H1 (cell line): ENCODE measurements at regions not wholly inside any gene's neighbourhood (a gene's known extent, or its start where the extent isn't known, plus 50 kb on each side); places are given as distances from the start of the nearest gene placed in this dataset.

ENCODE experiments used
- CTCF ChIA-PET: fragments of 300-600 bp; sonication (Branson Sonifier 250); formaldehyde crosslinking; loops from one replicate; lab custom pipeline; 2021; ENCODE audit not compliant: partially characterized antibody; lab: Charles Lee
- POLR2A ChIA-PET: fragments of 300-600 bp; sonication (Branson Sonifier 250); formaldehyde crosslinking; loops from one replicate; lab custom pipeline; 2021; ENCODE audit warnings: inconsistent platforms; ENCODE audit not compliant: partially characterized antibody; lab: Charles Lee
- DNase-seq, 2 experiments: peaks; one replicate each; pipeline versions ENCODE4 v3.0.0 to v3.0.0-alpha.2; 2010 to 2022; ENCODE audit warnings: low spot score in 2 of 2, low read depth in 1 of 2, mixed read lengths in 1 of 2
- FAIRE-seq: peaks from 2 replicates; lab custom pipeline; 2011; peaks lifted over from hg19 to GRCh38; lab: Jason Lieb, UNC
- H2AFZ ChIP-seq: 2 replicates; pipeline ENCODE4 v1.8.1; 2012; ENCODE audit warnings: low read length, inconsistent platforms
- H2AK5ac ChIP-seq: 2 replicates; pipeline ENCODE4 v1.6.1; 2013; ENCODE audit warnings: low read depth, low read length
- H2BK120ac ChIP-seq: replicated peaks from 2 replicates; pipeline ENCODE3; 2013; ENCODE audit warnings: low read depth, low read length, inconsistent platforms
- H2BK12ac ChIP-seq: 2 replicates; pipeline ENCODE4 v1.6.1; 2013; ENCODE audit warnings: low read depth, low read length
- H2BK15ac ChIP-seq: 2 replicates; pipeline ENCODE4 v1.6.1; 2013; ENCODE audit warnings: low read length
- H2BK20ac ChIP-seq: 2 replicates; pipeline ENCODE4 v1.6.1; 2013; ENCODE audit warnings: low read length
- H2BK5ac ChIP-seq: 2 replicates; pipeline ENCODE4 v1.6.1; 2013; ENCODE audit warnings: low read depth, low read length
- H3K14ac ChIP-seq: 2 replicates; pipeline ENCODE4 v1.6.1; 2013; ENCODE audit warnings: inconsistent platforms; ENCODE audit not compliant: insufficient read length
- H3K18ac ChIP-seq: 2 replicates; pipeline ENCODE4 v1.6.1; 2013; ENCODE audit warnings: low read length; ENCODE audit errors: extremely low read depth
- H3K23ac ChIP-seq: 2 replicates; pipeline ENCODE4 v1.6.1; 2013; ENCODE audit warnings: inconsistent platforms; ENCODE audit not compliant: insufficient read length
- H3K23me2 ChIP-seq: 2 replicates; pipeline ENCODE4 v1.6.1; 2013; ENCODE audit warnings: low read depth, low read length
- H3K27ac ChIP-seq: 2 replicates; pipeline ENCODE4 v1.6.1; 2011; ENCODE audit warnings: low read depth, low read length, inconsistent platforms
- H3K27me3 ChIP-seq, 4 experiments: replicated peaks in 1 of 4; 1 replicate in 1 of 4; 2 replicates in 3 of 4; pipeline versions ENCODE4 v1.6.1 to v1.8.1; 2011 to 2013; ENCODE audit warnings: low read length in 3 of 4, mild to moderate bottlenecking in 3 of 4, inconsistent platforms in 2 of 4, mixed read lengths in 2 of 4, moderate library complexity in 1 of 4; ENCODE audit not compliant: control insufficient read depth in 3 of 4, insufficient read depth in 3 of 4; ENCODE audit errors: extremely low read depth in 1 of 4
- H3K36me3 ChIP-seq, 4 experiments: 2 replicates each; pipeline versions ENCODE4 v1.6.1 to v1.8.1; 2011 to 2013; ENCODE audit warnings: mild to moderate bottlenecking in 4 of 4, low read length in 3 of 4, moderate library complexity in 2 of 4, control low read depth in 1 of 4, inconsistent platforms in 1 of 4; ENCODE audit not compliant: insufficient read depth in 4 of 4, control insufficient read depth in 2 of 4
- H3K4ac ChIP-seq: replicated peaks from 2 replicates; pipeline ENCODE3; 2013; ENCODE audit warnings: low read length, low read depth, mixed read lengths, inconsistent platforms; ENCODE audit not compliant: insufficient read length
- H3K4me1 ChIP-seq, 4 experiments: replicated peaks in 1 of 4; 1 replicate in 1 of 4; 2 replicates in 3 of 4; pipeline versions ENCODE4 v1.6.1 to v1.8.1; 2011 to 2013; ENCODE audit warnings: low read length in 3 of 4, inconsistent platforms in 2 of 4, mixed read lengths in 1 of 4; ENCODE audit not compliant: insufficient read depth in 4 of 4, control insufficient read depth in 3 of 4
- H3K4me2 ChIP-seq, 2 experiments: 2 replicates each; pipeline versions ENCODE4 v1.6.1 to v1.8.1; 2011 to 2013; ENCODE audit warnings: low read depth in 2 of 2, low read length in 2 of 2, control low read depth in 1 of 2, inconsistent platforms in 1 of 2, mild to moderate bottlenecking in 1 of 2; ENCODE audit not compliant: insufficient read depth in 1 of 2
- H3K4me3 ChIP-seq, 4 experiments: fragments of 200-600, 300-600 bp in 1 of 4; sonication (generic), shearing (Covaris generic), sonication (Bioruptor Twin) in 1 of 4; 2 replicates each; pipeline versions ENCODE4 v1.5.1 to v1.8.1; 2011 to 2016; ENCODE audit warnings: low read length in 4 of 4, low read depth in 3 of 4, control low read depth in 2 of 4, inconsistent platforms in 2 of 4, mild to moderate bottlenecking in 2 of 4, mixed read lengths in 1 of 4, moderate library complexity in 1 of 4; ENCODE audit not compliant: insufficient read depth in 2 of 4; ENCODE audit errors: extremely low read depth in 1 of 4
- H3K56ac ChIP-seq: replicated peaks from 2 replicates; pipeline ENCODE3; 2013; ENCODE audit warnings: low read depth, mild to moderate bottlenecking, mixed read lengths, low read length, inconsistent platforms; ENCODE audit not compliant: insufficient read length
- H3K79me1 ChIP-seq: 2 replicates; pipeline ENCODE4 v1.6.1; 2013; ENCODE audit warnings: low read depth, low read length, control low read depth
- H3K79me2 ChIP-seq, 2 experiments: 2 replicates each; pipeline versions ENCODE4 v1.6.1 to v1.8.1; 2012 to 2013; ENCODE audit warnings: low read length in 2 of 2, mild to moderate bottlenecking in 2 of 2, inconsistent platforms in 1 of 2; ENCODE audit not compliant: insufficient read depth in 2 of 2, control insufficient read depth in 1 of 2
- H3K9ac ChIP-seq, 4 experiments: replicated peaks in 1 of 4; 1 replicate in 1 of 4; 2 replicates in 3 of 4; pipeline versions ENCODE4 v1.6.1 to v1.8.1; 2011 to 2013; ENCODE audit warnings: low read depth in 3 of 4, low read length in 3 of 4, control low read depth in 2 of 4, mild to moderate bottlenecking in 2 of 4, moderate library complexity in 2 of 4, inconsistent platforms in 1 of 4; ENCODE audit errors: extremely low read depth in 1 of 4
- H3K9me3 ChIP-seq, 2 experiments: 2 replicates each; pipeline versions ENCODE4 v1.6.1 to v1.8.1; 2012 to 2013; ENCODE audit warnings: mild to moderate bottlenecking in 2 of 2, moderate library complexity in 2 of 2, control low read depth in 1 of 2, inconsistent platforms in 1 of 2, low read depth in 1 of 2, low read length in 1 of 2, mixed read lengths in 1 of 2; ENCODE audit not compliant: insufficient read depth in 2 of 2
- H4K20me1 ChIP-seq, 2 experiments: replicated peaks in 1 of 2; 2 replicates each; pipeline versions ENCODE3 to v1.8.1; 2011 to 2013; ENCODE audit warnings: inconsistent platforms in 2 of 2, low read length in 2 of 2, mild to moderate bottlenecking in 1 of 2; ENCODE audit not compliant: insufficient read depth in 2 of 2, control insufficient read depth in 1 of 2
- H4K5ac ChIP-seq: 2 replicates; pipeline ENCODE4 v1.6.1; 2013; ENCODE audit warnings: low read length, low read depth, mixed read lengths, inconsistent platforms; ENCODE audit not compliant: insufficient read length
- H4K8ac ChIP-seq: 2 replicates; pipeline ENCODE4 v1.8.0; 2013; ENCODE audit warnings: mild to moderate bottlenecking, moderate library complexity, low read length, inconsistent platforms; ENCODE audit not compliant: insufficient read depth; ENCODE audit errors: extremely low read depth
- H4K91ac ChIP-seq: replicated peaks from 2 replicates; pipeline ENCODE3; 2013; ENCODE audit warnings: low read length, mixed read lengths, inconsistent platforms; ENCODE audit not compliant: insufficient read length
- ATF3 ChIP-seq: IDR thresholded peaks from 2 replicates; pipeline ENCODE4 v1.6.1; 2011; ENCODE audit warnings: low read depth, mild to moderate bottlenecking, low read length; ENCODE audit not compliant: insufficient read depth
- BRCA1 ChIP-seq: IDR thresholded peaks from 2 replicates; pipeline ENCODE4 v1.6.1; 2012; ENCODE audit warnings: low read depth, low read length, improper control_type of control experiment
- CBX5 ChIP-seq: fragments of 300-800, 300-1000 bp; sonication (generic); IDR thresholded peaks from 2 replicates; pipeline ENCODE4 v1.7.1; 2016; ENCODE audit warnings: antibody characterized with exemption, low read length, low read depth
- CBX8 ChIP-seq: fragments of 300-800, 300-1000 bp; sonication (generic); IDR thresholded peaks from 2 replicates; pipeline ENCODE4 v1.7.1; 2016; ENCODE audit warnings: low read depth, low read length, borderline replicate concordance
- CTBP2 ChIP-seq: IDR thresholded peaks from 2 replicates; pipeline ENCODE4 v1.7.0; 2011; ENCODE audit warnings: borderline replicate concordance, mild to moderate bottlenecking, moderate library complexity, mixed read lengths, low read length; ENCODE audit not compliant: insufficient read depth, insufficient read length
- E2F6 ChIP-seq: IDR thresholded peaks from 2 replicates; pipeline ENCODE4 v1.6.1; 2012; ENCODE audit warnings: inconsistent platforms
- EP300 ChIP-seq, 2 experiments: IDR thresholded peaks; 1 replicate in 1 of 2; 2 replicates in 1 of 2; pipeline ENCODE4 v1.6.1; 2011 to 2012; ENCODE audit warnings: low read depth in 2 of 2, low read length in 2 of 2, mild to moderate bottlenecking in 2 of 2, borderline replicate concordance in 1 of 2, inconsistent platforms in 1 of 2, moderate library complexity in 1 of 2
- GTF2F1 ChIP-seq: IDR thresholded peaks from 2 replicates; pipeline ENCODE4 v1.6.1; 2012; ENCODE audit warnings: low read depth, low read length, improper control_type of control experiment, borderline replicate concordance
- KDM4A ChIP-seq: IDR thresholded peaks from one replicate; pipeline ENCODE4 v1.7.1; 2012; ENCODE audit warnings: low read depth, mild to moderate bottlenecking, moderate library complexity, low read length, inconsistent platforms; ENCODE audit not compliant: severe bottlenecking
- RXRA ChIP-seq: IDR thresholded peaks from 2 replicates; pipeline ENCODE4 v1.6.1; 2011; ENCODE audit warnings: low read depth, mild to moderate bottlenecking, low read length, moderate library complexity; ENCODE audit not compliant: insufficient read depth
- SUZ12 ChIP-seq: fragments of 200-600 bp; sonication (generic); IDR thresholded peaks from 2 replicates; pipeline ENCODE4 v1.6.1; 2012; ENCODE audit warnings: mild to moderate bottlenecking, inconsistent platforms, low read length, moderate library complexity, mixed read lengths
- TAF1 ChIP-seq: IDR thresholded peaks from 2 replicates; pipeline ENCODE4 v1.6.1; 2011; ENCODE audit warnings: mild to moderate bottlenecking, low read depth, low read length
- WGBS, 2 experiments: shearing (Covaris generic) in 1 of 2; methylation state at CpG; one replicate each; pipeline versions ENCODE4 v1.1.6 to v1.1.7; 2013 to 2015; ENCODE audit warnings: low lambda C conversion rate in 2 of 2, mixed read lengths in 2 of 2, inconsistent platforms in 1 of 2, low coverage in 1 of 2, missing lambda C conversion rate in 1 of 2; ENCODE audit not compliant: insufficient replicate concordance in 2 of 2, insufficient coverage in 1 of 2, insufficient read length in 1 of 2; ENCODE audit errors: extremely low coverage in 1 of 2, missing lambda C conversion rate in 1 of 2; 5-methylcytosine and 5-hydroxymethylcytosine counted together

DNA sequence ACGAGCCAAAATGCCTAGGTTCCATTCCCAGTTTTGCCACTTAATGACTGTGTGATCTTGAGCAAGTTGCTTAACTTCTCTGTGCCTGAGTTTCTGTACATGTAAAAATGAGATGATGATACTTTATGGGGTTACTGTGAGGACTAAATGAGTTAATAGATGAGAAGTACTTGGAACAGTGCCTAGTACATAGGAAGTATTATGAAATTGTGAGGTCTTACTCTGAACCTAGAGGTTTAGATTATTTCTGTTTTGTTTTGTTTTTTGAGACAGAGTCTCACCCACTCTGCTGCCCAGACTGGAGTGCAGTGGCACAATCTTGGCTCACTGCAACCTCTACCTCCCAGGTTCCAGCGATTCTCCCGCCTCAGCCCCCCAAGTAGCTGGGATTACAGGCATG lies 227.0 kb upstream of the POU2AF2 start:
- no peak overlapping the region for H3K4ac ChIP-seq
- WGBS, 2 experiments, result 63% methylated on average over 3 of the region's 3 CpGs; no CpG with 5 or more reads in 1 of the 2 experiments
- no peak overlapping the region for H3K27ac ChIP-seq
- H2BK20ac ChIP-seq, result no peak overlapping the region
- H3K4me1 ChIP-seq, result no peaks in the 10 kb centered on the region; a peak in 1 of 7 replicates
- ChIA-PET POLR2A (no interaction called here), CTCF (interaction anchor here (1.4 kb wide), 1 partner anchor 9 kb away, joined by 5 read pairs; no protein-coding TSS in a partner anchor)
- 0 out of 2 replicates have a peak, but pooled peaks cover 1% of the 10 kb centered on the region for H3K23me2 ChIP-seq
- H3K56ac ChIP-seq, result no peak overlapping the region
- no peak overlapping the region for H2BK5ac ChIP-seq
- no peaks in the 10 kb centered on the region for H3K79me2 ChIP-seq
- H3K18ac ChIP-seq, result no peak overlapping the region
- no peak overlapping the region for H2AK5ac ChIP-seq
- H3K36me3 ChIP-seq, result no peaks in the 10 kb centered on the region
- no peak overlapping the region for H3K23ac ChIP-seq
- H4K20me1 ChIP-seq, result no peaks in the 10 kb centered on the region
- no peak overlapping the region for H2AFZ ChIP-seq
- no peaks in the 10 kb centered on the region for H3K79me1 ChIP-seq
- no peak overlapping the region for H4K5ac ChIP-seq
- H3K9me3 ChIP-seq, result no peaks in the 10 kb centered on the region
- DNase-seq, result no peak
- no peak overlapping the region for H3K9ac ChIP-seq
- no peak overlapping the region for H3K14ac ChIP-seq
- H3K4me3 ChIP-seq, result no peak overlapping the region
- no peaks in the 10 kb centered on the region for H3K27me3 ChIP-seq
- no peak overlapping the region for H3K4me2 ChIP-seq
- H4K8ac ChIP-seq, result no peak overlapping the region
- H4K91ac ChIP-seq, result no peak overlapping the region
- FAIRE-seq, result no peak
- H2BK15ac ChIP-seq, result no peak overlapping the region
- H2BK12ac ChIP-seq, result no peak overlapping the region
- H2BK120ac ChIP-seq, result no peak overlapping the region
- TF ChIP-seq KDM4A (no peak), E2F6 (no peak), ATF3 (no peak), RXRA (no peak), TAF1 (no peak), CTBP2 (no peak), SUZ12 (no peak), BRCA1 (no peak), GTF2F1 (no peak), EP300 (IDR thresholded peaks at IDR 0.05; ENCODE audit: borderline replicate concordance in 1 of 2, low read depth in 2 of 2, low read length in 2 of 2) (no peak), CBX8 (no peak), CBX5 (no peak)
